Transverse colon (tissue), 3 donors: ENCODE measurements at regions not wholly inside any gene's neighbourhood (a gene's known extent, or its start where the extent isn't known, plus 50 kb on each side); places are given as distances from the start of the nearest gene placed in this dataset.

Experiments used
- EP300 ChIP-seq: sonication (generic); formaldehyde crosslinking; IDR thresholded peaks from one replicate; pipeline ENCODE4 v1.6.1; 2017; ENCODE audit warnings: antibody characterized with exemption, low read depth
- POLR2A ChIP-seq: fragments of 450-650 bp; IDR thresholded peaks from one replicate; pipeline ENCODE4 v1.6.1; 2016; ENCODE audit warnings: antibody characterized with exemption, mild to moderate bottlenecking, moderate library complexity
- TF ChIP-seq, protein P1 (sequence below), 5 experiments: fragments of 200-600 bp in 3 of 5; fragments of 450-650 bp in 2 of 5; sonication (generic) in 3 of 5; IDR thresholded peaks; 1 replicate in 2 of 5; 2 replicates in 3 of 5; pipeline ENCODE4 v1.5.1; 2016 to 2017; ENCODE audit warnings: antibody characterized with exemption in 5 of 5, inconsistent platforms in 3 of 5, mild to moderate bottlenecking in 2 of 5, moderate library complexity in 1 of 5

DNA sequence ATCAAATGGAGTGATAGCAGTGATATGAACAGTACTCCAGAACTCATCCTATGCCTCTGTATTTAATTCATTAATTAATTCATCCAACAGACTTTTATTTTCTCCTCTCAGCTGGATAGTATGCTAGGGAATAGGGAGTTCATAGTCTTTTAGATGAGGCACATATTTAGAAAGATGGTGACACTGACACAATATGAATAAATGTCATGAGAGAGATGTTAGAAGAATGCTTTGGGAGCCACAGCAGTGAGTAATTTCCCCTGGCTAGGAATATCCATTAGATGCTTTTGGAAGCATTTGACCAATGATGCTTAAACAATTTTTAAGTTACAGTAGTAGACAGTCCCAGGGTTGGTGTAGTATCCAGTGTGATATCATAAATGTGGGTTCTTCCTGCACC is 428.7 kb upstream of the SGCD start:
- no peak for TF ChIP-seq POLR2A
- TF ChIP-seq, protein P1, sequence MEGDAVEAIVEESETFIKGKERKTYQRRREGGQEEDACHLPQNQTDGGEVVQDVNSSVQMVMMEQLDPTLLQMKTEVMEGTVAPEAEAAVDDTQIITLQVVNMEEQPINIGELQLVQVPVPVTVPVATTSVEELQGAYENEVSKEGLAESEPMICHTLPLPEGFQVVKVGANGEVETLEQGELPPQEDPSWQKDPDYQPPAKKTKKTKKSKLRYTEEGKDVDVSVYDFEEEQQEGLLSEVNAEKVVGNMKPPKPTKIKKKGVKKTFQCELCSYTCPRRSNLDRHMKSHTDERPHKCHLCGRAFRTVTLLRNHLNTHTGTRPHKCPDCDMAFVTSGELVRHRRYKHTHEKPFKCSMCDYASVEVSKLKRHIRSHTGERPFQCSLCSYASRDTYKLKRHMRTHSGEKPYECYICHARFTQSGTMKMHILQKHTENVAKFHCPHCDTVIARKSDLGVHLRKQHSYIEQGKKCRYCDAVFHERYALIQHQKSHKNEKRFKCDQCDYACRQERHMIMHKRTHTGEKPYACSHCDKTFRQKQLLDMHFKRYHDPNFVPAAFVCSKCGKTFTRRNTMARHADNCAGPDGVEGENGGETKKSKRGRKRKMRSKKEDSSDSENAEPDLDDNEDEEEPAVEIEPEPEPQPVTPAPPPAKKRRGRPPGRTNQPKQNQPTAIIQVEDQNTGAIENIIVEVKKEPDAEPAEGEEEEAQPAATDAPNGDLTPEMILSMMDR (IDR thresholded peaks at IDR 0.05), result no peak
- TF ChIP-seq EP300, result no peak
